NCI-H146 treated with DMSO at 0.1 percent for 48 hours (cell line): ENCODE measurements at regions not wholly inside any gene's neighbourhood (a gene's known extent, or its start where the extent isn't known, plus 50 kb on each side); places are given as distances from the start of the nearest gene placed in this dataset.
A peak's percentile ranks its signal among the peaks of the same experiment; 100 is the strongest.

Experiments
- DNase-seq: peaks from one replicate; lab custom pipeline; 2025; ENCODE audit not compliant: unreplicated experiment; lab: John Stamatoyannopoulos, UW

DNA sequence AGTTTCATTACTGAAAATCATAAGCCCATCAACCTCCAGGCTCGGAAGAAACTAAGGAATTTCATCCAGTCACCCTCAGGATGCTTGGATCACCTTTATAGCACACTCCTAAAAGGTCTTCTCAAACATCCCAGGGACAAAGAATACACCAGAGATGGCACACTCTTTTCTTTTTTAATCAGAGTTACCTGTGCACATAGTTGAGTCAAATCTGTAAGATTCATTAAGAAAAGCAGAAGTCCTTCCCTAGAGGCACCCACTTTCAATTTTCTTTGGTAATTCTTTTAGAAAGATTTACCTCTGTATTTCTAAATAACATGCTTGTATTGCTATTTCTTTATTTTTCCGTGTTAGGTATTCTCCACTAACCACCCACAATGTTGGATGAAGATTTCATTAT lies 50.6 kb upstream of the IL6 start:
- no peak for DNase-seq

DNA sequence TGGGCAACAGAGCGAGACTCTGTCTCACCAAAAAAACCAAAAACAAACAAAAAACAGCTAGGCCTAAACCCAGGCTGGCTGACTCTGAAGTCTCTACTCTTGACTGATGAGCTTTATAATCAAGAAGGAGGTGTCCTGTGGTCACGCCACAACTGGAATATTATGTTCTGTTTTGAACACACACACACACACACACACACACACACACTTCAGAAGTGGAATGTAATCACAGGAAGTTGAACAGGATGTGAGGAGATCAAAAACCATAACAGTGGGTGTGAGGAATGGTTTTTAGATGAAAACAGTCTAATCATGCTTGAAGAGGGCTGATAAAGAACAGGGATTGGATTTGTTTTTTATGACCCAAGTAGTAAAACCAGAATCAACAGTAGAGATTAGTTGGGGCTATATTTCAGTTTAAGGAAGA lies 51.1 kb upstream of the IL6 start:
- DNase-seq, result no peak

DNA sequence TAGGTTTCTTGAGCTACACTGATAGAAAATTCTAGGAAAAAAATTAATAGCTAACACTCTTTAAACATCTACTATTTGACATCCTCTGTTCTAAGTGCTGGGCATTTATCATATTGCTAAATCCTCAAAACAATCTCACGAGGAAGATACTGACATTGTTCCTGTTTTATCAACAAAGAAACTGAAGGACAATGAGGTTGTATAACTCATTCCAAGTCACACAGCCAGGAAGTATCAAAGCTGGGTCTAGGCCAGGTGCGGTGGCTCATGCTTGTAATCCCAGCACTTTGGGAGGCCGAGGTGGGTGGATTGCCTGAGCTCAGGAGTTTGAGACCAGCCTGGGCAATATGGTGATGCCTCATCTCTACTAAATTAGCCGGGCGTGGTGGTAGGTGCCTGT lies 51.6 kb upstream of the IL6 start:
- DNase-seq, result no peak

DNA sequence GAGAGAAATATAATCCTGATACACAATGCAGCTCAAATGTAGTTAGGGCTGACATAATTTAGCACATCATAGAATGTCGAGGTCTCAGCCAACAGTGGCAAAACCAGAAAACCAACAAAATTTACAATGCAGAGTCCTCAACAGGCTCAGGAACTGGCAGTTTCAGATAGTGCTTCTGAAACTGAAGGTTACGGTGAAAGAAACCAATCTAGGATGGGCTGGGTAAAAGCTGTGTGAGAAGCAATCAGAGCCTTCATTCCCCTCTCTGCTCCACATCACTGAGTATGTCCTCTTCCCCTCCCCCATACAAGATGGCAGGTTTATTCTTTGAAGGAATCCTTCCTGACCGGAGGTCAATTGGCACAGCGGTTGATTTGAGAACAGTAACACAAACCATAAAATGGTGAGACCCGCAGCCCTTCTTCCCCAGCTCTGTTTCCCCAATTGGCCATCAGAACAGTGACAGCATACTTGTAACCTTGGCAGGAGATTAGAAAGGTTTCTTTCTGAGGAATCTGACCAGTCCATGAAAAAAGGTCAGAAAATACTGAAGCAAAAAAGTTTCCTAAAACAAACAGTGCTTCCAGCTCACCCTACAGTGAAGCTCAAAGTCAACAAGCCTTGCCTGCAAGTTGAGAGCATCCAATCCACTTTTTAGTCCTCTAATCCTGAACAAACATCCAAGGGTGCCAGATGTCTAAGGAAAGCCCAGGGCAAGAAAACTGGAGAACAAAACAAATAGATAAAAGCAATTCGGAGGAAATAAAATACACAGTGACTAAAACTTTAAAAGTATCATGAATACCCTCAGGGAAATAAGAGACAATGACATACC lies 53.9 kb upstream of the IL6 start:
- DNase-seq, result peak; percentile 15

DNA sequence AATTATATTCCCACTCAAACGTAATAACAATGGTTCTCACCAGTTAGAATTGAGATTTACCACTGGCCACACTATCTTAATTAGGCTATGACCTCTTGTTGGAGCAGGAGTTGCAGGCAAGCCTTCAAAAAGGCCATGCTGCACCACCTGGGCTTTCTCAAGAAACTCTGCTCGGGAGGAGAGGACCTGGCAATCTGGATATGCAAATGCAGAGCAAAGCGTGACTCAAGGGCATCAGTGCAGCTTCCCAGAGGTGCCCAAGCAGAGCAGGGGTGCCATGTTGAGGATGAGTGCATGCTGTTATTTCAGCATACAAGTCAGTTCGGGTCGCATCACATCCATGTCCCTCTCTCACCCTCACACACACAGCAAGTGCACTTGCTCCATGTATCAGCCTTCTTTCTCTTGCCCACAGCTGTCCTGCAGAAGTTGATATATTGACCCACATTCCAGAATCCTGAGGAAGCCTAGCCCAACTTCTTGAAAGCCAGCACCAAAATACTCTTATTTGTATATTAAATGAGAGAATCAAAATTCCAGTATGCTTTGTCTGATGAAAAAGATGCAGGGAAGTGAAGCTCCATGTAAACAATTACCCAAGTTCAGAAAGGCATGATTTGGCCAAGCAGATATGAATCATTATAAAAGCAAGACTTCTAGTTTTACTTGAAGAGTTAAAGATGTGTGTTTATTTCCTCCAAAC lies 55.7 kb upstream of the IL6 start:
- DNase-seq, result no peak

DNA sequence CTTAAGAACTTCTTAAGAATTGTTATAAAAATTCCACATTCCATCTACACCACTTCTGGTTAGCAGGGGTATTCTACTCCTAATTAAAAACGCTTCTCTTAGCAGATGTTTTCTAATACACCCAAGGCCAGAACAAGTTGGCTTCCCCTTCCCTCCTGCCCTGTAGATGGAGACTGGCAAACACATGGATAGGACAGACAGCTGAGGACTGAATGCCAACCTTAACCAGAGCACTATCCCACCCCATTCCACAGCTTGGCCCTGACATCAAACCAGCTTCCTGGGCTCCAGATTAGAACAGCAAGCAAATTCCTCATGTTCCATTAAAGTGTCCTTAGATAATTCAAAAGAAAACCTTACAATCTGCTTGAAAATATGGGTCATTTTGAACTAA lies 56.6 kb upstream of the IL6 start:
- no peak for DNase-seq

DNA sequence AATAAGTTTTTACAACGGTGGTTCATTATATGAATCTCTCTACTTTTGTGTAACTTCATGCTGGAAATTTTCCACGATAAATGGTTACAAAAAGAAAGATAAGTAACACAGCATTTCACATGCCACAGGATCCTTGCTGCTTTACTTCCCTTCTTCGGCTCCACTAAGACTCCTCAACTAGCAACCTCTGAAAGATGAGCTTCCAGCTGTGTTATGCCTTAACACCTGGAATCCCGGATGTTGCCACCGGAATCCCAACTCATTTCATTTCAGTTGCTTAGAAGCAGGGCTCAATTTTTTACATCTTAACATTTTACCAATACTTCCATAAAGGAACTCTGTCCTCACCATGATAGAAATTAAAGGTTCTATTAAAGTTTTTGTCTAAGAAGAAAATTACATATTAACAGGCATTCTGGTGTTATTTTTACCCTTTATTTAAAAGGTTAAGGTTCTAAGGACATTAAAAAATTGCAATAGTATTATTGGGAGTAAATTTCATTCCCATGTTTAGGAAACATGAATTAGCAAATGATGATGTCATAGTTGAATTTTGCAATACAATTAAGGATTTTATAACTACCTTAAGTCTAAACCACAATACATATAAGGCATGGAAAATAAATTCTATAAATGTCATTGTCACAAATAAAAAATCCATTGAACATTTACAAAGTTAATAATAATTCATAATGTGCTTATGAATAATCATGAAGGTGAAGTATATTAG lies 57.1 kb upstream of the IL6 start:
- DNase-seq, result no peak

DNA sequence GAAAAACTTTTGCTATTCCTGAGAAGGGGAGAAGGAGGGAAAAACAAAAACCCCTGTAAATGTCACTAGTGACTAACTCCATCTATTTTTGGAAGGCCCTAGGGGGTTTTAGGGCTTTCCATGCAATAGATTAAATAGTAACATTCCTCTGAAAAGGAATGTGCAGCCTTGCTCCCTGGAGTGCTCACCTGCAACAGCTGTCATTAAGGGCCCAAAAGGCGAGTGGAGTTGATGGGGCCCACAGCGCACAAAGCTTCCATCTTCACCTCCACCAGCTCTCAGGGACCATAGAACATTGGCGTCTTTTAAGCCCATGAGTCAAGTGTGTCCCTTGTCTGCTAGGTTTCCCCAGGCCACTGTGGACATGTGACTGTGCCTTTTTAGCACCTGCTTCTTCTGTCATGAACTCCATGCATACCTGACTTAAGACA lies 58.0 kb upstream of the IL6 start:
- DNase-seq, result no peak

DNA sequence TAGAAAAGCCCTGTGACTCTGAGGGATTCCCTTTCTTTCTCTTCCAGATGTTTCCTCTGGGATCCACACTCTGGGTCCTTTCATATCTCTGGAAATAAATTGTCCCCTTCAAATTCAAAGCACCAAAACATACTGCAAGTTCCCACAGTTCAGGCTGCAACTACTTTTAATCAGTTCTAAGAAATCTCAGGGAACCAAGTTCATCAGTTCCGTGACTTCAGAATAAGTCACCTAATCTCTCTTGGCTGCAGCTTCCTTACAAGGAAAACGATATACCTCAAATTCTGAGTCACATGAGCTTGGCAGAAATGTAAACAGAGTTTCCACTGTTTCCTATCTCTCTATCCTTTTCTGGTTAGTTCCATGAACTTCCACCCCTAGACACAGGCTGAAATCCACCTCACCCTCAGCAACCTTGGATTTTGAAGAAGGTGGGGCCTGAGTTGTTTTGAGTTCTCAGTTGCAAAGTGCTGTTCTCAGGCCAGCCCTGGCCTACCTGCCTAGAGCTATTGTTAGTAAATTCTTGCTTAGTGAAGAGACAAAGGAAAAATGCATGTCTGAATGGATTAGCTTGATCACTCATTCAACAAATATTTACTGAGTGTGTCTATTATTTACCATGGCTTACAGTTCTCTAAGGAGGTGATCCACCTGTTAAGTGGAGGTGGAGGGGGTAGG lies 59.3 kb upstream of the IL6 start:
- no peak for DNase-seq

DNA sequence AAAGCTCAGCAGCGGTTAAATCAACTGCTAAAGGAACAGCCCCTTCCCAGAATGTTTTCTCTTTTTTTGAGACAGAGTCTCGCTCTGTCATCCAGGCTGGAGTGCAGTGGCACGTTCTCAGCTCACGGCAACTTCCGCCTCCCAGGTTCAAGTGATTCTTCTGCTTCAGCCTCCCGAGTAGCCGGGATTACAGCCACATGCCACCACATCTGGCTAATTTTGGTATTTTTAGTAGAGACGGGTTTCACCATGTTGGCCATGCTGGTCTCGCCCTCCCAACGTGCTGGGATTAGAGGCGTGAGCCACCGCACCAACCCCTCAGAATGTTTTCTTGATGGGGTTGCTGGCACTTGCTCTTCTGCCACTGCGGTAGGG lies 59.8 kb upstream of the IL6 start:
- DNase-seq, result no peak

DNA sequence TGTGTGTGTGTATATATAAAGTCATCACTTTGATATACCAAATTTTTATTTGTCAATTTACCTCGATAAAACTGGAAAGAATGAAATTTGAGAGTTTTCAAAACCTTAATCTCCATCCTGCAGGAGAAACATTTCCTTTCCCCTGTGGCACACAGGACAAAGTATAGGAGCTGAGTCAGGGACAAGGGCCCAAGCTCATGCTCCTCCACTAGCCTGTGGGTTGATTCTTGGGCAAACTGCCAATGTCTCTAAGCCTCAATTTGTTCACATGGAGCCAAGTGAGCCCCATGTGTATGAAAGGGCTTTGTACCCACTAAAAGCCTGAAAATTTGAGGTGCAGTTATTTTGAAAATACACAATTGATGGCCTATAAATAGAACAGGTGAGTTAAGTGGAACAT lies 60.3 kb upstream of the IL6 start:
- no peak for DNase-seq

DNA sequence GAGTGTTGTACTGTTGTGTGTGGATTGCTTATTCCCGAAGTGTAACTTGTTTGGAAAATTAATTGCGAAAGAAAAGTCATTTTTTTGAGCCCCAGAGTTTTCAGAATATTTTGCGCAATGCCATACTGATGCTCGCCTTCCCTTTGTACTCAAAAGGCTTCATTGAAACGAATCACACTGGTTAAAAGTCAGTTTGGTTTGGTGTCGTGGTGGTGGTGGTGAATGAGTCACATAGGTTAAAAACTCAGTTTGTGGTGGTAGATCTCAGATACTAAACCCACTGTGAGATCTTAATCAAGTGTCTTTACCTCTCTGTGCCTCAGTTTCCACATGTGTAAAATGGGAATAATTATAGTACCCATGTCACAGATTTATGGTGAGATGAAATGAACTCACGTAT lies 61.1 kb upstream of the IL6 start:
- DNase-seq, result no peak

DNA sequence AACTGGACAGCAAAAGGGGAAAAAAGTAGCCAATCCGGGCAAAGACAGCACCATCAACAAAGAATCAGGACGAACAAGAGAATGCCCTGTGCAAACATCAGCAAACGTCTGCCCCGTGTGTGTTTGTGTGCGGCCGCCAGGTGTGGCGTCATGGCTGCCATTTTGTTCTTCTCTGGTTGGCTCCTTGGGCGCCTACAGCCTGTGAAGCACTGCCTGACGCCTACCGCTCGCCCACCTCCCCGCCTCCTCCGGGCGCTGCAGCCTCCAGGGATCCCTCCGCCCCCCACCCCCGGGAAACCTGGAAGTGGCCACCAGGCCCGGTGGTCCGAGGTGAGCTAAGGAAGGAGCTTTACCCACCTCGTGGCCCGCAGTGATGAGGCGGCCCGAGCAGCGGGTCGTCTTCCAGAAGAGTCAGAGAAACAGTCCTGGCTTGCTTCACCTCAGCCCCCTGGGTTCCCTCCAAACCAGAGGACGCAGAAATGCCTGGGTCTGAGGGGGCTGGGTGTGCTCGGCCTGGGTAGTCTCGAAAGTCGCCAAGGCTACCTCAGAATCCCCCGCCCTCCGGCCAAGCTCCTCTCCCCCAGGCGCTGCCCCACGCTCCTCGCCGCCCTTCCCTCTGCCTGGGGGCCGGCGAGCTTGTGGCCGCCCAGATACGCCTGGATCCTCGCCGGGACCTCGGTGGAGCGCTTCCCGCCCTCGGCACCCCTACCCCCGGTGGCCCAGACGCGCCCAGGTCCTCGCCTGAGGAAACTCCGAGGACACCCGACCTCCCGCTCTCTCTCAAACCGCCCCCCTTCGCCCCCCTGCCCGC lies 61.8 kb upstream of the IL6 start:
- DNase-seq, result no peak

DNA sequence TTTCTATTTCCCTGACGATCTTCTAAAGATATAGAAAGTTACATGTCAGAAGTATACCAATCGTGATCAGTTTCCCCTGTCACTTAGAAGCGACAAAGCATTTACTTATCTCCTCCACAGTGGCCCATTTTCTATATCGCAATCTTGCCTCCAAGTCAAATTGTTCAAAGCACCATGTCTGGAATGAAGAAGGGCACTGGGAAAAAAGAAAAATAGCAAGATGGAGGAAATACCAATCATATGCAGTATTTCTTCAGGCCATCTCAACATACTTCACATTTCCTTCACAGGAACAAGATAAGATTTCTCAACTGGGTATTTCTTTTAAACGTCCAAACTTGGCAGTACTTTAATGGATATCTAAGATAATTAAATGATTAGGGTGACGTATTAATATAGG lies 63.3 kb upstream of the IL6 start:
- DNase-seq, result no peak

DNA sequence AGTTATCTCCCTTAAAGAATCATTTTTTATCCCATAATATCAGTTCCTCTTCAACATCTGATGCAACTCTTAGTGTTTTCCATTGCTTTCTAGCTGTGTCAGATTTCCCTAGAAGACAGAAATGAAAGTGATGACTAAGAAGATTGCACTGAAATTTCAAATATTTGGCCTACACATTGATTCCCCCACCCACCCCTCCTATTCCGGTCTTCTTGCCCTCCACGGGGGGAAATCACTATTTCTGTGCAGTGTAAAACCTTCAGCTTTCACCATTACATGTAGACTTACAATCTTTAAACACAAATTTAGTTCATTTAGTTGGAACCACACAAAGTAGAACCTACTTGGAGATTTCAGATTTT lies 63.7 kb upstream of the IL6 start:
- no peak for DNase-seq

DNA sequence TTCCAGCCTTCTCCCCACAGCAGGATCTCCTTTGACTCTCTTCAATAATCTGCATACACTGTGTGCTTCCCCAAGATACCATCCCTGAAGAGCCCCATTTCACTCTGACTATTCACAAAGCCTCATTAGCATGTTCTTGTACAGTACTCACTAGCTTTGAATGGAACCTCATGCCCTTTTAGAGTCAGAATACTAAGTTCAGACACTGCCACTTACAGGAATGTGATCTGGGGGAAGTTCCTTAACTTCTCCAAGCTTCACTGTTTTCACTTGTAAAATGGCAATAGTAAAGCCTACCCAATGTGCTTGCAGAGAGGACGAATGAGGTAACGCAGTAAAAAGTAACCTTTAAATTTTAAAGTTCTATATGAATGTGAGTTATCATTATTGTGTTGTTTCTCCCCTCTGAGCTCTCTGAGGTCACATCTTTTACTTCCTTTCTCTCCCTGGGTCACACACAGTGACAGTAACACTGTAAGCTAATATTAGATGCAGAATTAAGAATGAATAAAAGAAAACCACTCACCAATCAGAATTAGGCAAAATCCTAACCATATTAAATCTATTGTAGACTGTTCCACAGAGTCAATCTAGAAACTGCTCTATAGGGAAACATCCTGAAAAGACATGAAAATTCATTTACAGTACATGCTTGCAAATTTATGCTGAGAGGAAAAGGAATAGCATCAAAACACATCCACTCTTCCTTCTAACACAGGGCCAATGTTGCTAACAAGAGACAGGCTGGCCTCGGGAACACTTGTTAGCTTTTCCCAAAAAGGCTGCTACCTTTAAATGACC lies 64.2 kb upstream of the IL6 start:
- no peak for DNase-seq

DNA sequence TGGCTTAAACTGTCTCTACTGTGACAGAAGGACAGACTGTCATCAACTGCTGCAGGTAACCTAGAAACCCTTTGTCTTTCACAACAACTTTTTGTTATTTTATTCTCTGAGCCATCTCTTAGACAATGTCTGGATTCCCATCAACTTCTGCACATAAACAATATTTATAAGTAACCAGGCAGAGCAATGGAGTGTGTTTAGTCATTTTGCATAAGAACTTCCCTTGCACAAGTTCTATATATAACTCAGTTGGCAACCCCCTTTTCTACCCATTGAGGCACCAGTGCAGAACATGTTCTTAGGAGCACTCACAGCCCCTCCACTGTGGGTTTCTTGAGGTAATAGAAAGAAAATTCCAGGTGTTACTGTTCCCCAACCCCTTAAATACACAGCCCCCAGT lies 65.0 kb upstream of the IL6 start:
- DNase-seq, result no peak

DNA sequence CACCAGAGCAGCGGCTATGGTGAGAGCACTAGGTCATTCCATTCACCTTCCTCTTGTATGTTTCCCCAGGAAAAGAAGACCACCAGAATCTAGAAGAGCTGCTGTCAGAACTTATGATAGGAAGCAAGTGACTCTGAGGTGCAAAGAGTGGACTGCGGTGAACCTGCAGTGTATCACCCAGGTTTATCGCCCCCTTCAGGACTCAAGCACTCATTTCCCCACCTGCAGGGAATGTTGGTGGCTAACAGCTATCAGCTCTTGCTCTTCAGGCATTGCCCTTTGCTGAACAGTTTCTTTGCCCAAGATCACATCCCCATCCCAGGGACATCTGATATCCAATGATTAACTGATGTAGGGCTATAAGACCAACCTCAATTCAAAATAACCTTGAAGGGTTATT lies 66.3 kb upstream of the IL6 start:
- DNase-seq, result no peak

DNA sequence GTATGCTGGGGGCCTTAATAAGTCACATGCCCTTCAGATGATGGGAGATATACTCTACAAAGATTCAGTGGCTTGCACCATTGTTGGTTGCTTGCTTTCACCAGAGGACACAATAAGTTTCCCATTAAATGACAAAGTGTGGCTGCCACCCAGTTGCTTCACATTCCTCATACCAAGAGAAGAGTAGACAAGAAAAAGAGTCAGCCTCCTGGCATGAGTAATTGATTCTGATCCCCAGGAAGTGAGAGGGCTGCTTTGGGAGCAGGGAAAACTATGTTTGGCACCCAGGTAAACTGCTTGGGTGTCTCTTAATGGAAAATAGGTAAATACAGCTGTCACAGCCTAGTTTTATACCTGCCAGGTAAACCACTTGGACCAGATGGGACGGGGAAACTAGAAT lies 66.7 kb upstream of the IL6 start:
- DNase-seq, result no peak

DNA sequence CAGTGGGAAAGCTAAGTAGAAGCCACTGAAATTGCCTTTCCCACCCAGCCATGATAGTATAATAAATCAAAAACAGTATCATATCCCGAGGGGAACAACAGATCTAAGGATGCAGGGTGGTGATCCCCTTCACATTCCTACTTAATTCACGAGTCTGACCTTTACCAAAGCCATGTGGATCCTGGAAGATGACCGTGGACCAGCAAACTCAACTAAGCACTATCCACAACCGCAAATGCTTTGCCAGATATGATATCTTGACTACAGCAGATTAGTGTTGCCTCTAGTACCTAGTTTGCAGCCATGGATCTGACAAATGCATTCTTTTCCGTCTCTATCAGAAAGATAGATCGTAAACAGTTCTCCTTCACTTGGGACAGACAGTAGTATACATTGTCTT lies 67.3 kb upstream of the IL6 start:
- DNase-seq, result no peak
